ENCODE measurements at regions not wholly inside any gene's neighbourhood (a gene's known extent, or its start where the extent isn't known, plus 50 kb on each side); places are given as distances from the start of the nearest gene placed in this dataset.
"Not testable (repeated sequence)": the region's sequence is repeated elsewhere in the genome, so short reads cannot be mapped to it uniquely, and the experiment has no call there.

DNA sequence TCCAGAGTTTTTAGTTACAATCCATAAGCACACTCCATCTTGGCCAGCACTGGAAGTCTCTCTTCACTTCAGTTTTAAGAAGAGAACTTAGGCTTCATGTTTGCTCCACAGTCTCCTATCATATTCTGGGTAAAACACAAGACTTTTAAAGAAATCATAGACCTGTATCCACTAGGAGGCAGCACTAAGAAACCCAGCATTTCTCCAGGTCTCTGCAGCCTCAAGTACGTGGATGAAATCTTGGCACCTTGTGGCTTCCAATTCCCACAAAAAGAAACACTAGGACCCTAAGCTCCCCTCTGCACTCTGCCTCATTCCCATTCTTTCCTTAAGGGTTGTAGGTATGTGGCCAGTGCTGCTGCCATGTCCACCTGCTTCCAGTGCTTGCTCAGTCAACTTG lies 367.3 kb upstream of the CASK start:
- no peak for ATAC-seq (replicated peaks in 6 of 8)
- Histone ChIP-seq H3K4me3 (no peak overlapping the region), H3K4me1 (replicated peaks in 1 of 2) (no peaks in the 10 kb centered on the region), H3K27ac (no peak overlapping the region)
- 67 to 83% methylated on average over 1 of the region's 1 CpG; no CpG with 5 or more reads in 8 of the 10 experiments for WGBS, 10 experiments
- in situ Hi-C loops (cut with MboI; ENCODE audit: low pct_unique_long_range_greater_than_20kb in 2 of 9, low sequenced_read_pairs in 9 of 9, unreplicated experiment in 9 of 9): no loop called here

DNA sequence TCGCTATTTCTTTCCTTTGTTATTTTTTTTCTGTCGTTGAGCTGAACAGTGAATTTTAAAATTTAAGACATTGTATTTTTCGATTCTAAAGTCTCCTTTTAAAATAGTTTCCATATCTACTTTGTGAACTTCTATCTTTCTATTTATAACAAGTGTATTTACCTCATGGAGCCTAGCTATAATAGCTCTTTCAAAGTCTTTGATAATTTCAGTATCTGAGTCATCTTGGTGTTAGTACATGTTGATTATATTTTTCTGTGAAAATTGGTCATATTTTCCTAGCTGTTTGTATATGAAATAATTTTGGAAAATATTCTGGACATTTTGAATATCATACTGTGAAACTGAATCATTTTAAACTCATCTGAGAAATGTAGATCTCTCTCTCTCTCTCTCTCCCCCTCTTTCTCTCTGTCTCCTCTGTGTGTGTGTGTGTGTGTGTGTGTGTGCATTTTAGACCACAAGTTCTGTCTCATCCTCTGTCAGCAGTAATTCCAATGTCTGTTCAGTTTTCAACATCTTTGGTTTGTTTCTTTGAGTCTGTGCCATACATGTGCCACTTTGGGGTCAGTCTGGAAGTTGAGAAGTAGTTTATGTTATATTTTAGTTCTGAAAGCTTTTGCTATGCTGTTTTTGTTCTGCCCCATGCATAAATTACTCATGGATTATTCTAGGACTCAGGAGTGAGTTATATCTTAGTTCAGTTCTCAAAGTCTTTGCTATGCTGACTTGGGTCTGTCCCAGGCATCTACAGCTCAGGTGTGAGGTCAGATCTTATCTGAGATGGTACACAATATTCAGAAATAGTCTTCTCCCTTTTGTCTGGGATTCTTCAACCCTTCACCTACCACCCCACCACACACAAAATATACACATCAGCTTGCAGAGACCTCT lies 366.4 kb upstream of the CASK start:
- H3K27ac ChIP-seq: no peak overlapping the region
- H3K4me3 ChIP-seq: no peak overlapping the region
- in situ Hi-C loops (cut with MboI; ENCODE audit: low pct_unique_long_range_greater_than_20kb in 2 of 9, low sequenced_read_pairs in 9 of 9, unreplicated experiment in 9 of 9): no loop called here
- H3K4me1 ChIP-seq (replicated peaks in 1 of 2): no peaks in the 10 kb centered on the region
- no peak for ATAC-seq (replicated peaks in 6 of 8)
- WGBS, 10 experiments: 0 to 92% (median 67%) methylated on average over 2 to 3 of the region's 3 CpGs

DNA sequence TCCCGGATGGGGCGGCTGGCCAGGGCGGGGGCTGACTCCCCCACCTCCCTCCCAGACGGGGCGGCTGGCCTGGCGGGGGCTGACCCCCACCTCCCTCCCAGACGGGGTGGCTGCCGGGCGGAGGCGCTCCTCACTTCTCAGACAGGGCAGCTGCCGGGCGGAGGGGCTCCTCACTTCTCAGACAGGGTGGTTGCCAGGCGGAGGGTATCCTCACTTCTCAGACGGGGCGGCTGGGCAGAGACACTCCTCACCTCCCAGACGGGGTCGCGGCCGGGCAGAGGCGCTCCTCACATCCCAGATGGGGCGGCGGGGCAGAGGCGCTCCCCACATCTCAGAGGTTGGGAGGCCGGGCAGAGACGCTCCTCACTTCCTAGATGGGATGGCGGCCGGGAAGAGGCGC lies 362.3 kb upstream of the CASK start:
- no CpG with 5 or more reads among the region's 28 CpGs for WGBS, 10 experiments
- in situ Hi-C loops (cut with MboI; ENCODE audit: low pct_unique_long_range_greater_than_20kb in 2 of 9, low sequenced_read_pairs in 9 of 9, unreplicated experiment in 9 of 9); H3K4me3 ChIP-seq; ATAC-seq (replicated peaks in 6 of 8); H3K4me1 ChIP-seq (replicated peaks in 1 of 2); H3K27ac ChIP-seq: not testable (repeated sequence)

DNA sequence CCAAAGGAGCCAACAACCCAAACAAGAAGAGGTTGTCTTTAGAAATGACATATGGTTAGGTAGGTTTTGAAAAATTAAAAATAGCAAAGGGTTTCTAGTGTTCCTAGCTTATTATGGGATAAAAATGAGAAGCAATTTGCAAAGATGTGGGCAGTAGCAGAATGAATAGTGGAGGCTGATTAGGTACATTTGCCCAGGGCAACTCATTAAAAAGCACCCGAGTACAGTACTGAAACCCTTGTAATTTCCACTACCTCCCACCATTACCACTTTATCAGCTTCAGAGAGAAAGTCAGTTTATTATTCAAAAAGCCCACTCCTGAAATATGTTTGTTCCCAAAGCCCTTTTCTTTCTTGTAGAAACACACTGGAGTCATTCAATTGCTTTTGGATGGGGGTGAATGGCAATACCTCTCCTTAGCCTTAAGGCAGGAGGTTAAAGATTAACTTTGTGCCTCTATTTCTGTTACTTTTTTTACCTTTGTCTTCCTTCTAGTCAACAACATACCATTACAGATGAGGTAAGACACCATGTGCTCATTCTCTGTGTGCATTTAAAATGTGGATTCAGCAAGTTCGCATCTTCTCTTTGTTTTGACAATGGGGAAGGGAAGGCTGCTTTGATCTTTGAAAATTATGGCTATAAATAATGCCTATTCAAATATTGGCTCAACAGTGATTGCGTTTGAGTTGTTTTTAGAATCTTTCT lies 353.8 kb upstream of the CASK start:
- ATAC-seq (replicated peaks in 6 of 8): no peak
- WGBS, 10 experiments: 11 to 100% (median 79%) methylated on average over 1 to 3 of the region's 3 CpGs; no CpG with 5 or more reads in 6 of the 10 experiments
- Histone ChIP-seq H3K4me3 (no peak overlapping the region), H3K27ac (no peak overlapping the region), H3K4me1 (replicated peaks in 1 of 2) (no peaks in the 10 kb centered on the region)
- in situ Hi-C loops (cut with MboI; ENCODE audit: low pct_unique_long_range_greater_than_20kb in 2 of 9, low sequenced_read_pairs in 9 of 9, unreplicated experiment in 9 of 9): no loop called here

DNA sequence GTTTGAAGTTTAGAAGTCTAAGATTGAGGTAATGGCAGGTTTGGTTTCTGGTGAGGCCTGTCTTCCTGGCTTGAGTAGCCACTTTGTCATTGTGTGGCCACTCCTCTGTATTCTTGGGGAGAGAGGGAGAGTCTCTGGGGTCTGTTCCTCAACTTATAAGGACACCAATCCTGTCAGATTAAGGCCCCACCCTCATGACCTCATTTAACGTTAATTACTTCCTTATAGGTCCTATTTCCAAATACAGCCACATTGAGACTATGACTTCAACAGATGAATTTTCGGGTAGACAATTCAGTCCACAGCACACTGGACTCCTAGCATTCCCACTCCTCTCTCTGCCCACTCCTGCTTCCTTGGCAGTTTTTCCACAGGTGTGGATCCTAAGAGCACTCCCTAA lies 350.8 kb upstream of the CASK start:
- 0 to 100% (median 90%) methylated on average over 1 of the region's 2 CpGs; no CpG with 5 or more reads in 6 of the 10 experiments for WGBS, 10 experiments
- in situ Hi-C loops (cut with MboI; ENCODE audit: low pct_unique_long_range_greater_than_20kb in 2 of 9, low sequenced_read_pairs in 9 of 9, unreplicated experiment in 9 of 9): no loop called here

DNA sequence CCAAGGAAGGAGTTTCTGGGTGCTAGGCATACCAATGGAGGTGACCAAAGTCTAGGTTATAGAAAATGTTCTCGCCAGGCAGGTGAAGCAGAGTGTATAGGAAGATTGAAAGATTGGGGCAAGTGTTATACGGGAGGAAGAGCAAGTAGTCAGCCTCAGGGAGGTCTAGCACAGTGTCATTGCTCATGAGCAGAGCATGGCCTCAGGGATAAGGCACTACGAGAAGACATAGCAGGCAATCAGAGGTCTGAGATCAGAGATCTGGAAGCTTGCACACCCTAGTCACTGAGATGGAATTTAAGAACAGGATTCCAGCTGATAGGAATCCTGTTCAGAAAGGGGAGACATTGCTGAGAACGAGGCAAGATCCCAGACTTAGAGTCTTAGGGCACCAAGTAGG lies 350.0 kb upstream of the CASK start:
- WGBS, 10 experiments: 58 to 82% (median 64%) methylated on average over 2 to 3 of the region's 4 CpGs; no CpG with 5 or more reads in 6 of the 10 experiments
- H3K4me1 ChIP-seq (replicated peaks in 1 of 2): no peaks in the 10 kb centered on the region

More for the DNA sequence above, 350.8 kb upstream of the CASK start:
- no peaks in the 10 kb centered on the region for H3K4me1 ChIP-seq (replicated peaks in 1 of 2)
- H3K4me3 ChIP-seq: no peak overlapping the region
- no peak for ATAC-seq (replicated peaks in 6 of 8)
- no peak overlapping the region for H3K27ac ChIP-seq

DNA sequence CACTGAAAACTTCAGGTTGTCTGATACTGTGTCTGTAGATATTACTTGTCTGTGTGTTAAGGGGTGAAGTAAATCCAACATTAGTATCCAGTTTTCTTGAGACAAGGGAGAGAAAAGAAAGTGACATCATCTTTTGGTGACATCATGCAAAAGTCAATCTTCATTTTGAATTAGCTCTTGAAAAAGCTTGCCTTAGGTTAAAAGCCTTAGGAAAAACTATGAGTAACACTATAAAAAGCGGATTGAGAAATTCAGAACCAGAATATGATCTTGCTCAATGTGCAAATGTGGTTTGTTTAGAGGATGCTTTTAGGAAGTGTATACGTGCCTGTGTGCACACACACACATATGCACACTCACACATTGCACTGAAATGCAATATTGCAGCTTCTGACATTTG lies 345.8 kb upstream of the CASK start:
- Histone ChIP-seq H3K4me3 (no peak overlapping the region), H3K27ac (no peak overlapping the region), H3K4me1 (replicated peaks in 1 of 2) (no peaks in the 10 kb centered on the region)
- in situ Hi-C loops (cut with MboI; ENCODE audit: low pct_unique_long_range_greater_than_20kb in 2 of 9, low sequenced_read_pairs in 9 of 9, unreplicated experiment in 9 of 9): no loop called here
- peak in 5 of 8 experiments; percentile 22 to 58 (median 30) for ATAC-seq (replicated peaks in 6 of 8)
- WGBS, 10 experiments: 22 to 86% methylated on average over 2 of the region's 2 CpGs; no CpG with 5 or more reads in 8 of the 10 experiments

More for the DNA sequence above, 350.0 kb upstream of the CASK start:
- no peak overlapping the region for H3K27ac ChIP-seq
- ATAC-seq (replicated peaks in 6 of 8): no peak
- in situ Hi-C loops (cut with MboI; ENCODE audit: low pct_unique_long_range_greater_than_20kb in 2 of 9, low sequenced_read_pairs in 9 of 9, unreplicated experiment in 9 of 9): no loop called here
- H3K4me3 ChIP-seq: no peak overlapping the region

DNA sequence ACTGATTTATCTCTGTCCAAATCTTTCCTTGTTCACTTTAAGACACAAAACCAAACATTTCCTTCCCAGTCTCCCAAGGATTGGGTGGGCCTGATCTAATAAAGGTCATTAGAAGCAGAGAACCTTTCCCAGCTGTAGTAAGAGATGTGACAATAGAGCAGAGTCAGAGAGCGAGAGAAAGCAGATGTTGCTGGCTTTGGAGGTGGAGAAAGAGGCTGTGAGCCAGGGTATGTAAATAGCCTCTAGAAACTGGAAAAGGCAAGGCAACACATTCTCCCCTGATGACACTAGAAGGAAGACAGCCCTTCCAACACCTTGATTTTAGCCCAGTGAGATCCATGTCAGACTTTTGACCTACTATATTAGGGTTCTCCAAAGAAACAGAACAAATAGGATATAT lies 337.5 kb upstream of the CASK start:
- in situ Hi-C loops (cut with MboI; ENCODE audit: low pct_unique_long_range_greater_than_20kb in 2 of 9, low sequenced_read_pairs in 9 of 9, unreplicated experiment in 9 of 9): no loop called here
- 0% methylated on average over 1 of the region's 1 CpG; no CpG with 5 or more reads in 8 of the 10 experiments for WGBS, 10 experiments
- ATAC-seq (replicated peaks in 6 of 8): peak in 1 of 8 experiments; percentile 76
- Histone ChIP-seq H3K27ac (no peak overlapping the region), H3K4me1 (replicated peaks in 1 of 2) (no peaks in the 10 kb centered on the region), H3K4me3 (no peak overlapping the region)

DNA sequence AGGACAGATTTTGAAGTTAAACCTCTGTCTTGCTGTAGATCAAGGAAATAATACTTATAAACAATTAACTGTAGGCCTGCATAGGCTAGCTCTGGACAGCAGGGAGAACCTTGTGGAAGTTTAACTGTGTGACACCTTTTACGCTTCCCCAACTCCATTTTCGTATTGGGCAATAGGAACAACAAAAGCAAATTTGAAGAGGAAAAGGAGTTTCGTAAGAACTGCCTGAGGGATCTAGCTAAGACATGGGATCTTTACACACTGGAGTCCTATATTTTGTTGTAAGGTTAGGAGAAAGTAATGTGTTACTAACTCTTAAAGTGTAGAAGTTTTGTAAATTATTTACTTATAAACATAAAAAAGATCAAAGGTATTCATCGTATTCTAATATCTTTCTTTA lies 324.9 kb upstream of the CASK start:
- Histone ChIP-seq H3K27ac (no peak overlapping the region), H3K4me1 (replicated peaks in 1 of 2) (peaks cover 0 to 2% of the 10 kb centered on the region in 2 donors), H3K4me3 (no peak overlapping the region)
- in situ Hi-C loops (cut with MboI; ENCODE audit: low pct_unique_long_range_greater_than_20kb in 2 of 9, low sequenced_read_pairs in 9 of 9, unreplicated experiment in 9 of 9): no loop called here
- no peak for ATAC-seq (replicated peaks in 6 of 8)
- 18 to 100% (median 92%) methylated on average over 1 to 3 of the region's 4 CpGs; no CpG with 5 or more reads in 3 of the 10 experiments for WGBS, 10 experiments

DNA sequence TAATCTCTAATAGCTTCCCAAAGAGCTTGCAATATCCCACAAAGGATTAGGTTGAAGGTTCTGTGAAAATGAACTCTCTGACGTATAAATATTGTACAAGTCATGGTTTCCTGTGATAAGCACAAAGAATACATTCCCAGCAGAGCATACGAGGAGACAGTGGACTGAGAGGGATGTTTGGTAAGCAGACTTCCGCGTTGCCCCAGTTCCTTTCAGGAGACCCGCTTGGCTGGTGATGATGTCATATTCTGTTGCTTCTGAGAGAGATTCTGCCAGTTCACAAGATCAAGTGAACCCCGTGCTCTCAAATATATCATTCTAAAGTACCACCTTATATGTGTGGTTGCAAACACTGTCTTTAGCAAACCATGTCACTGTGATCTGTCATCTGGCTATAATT lies 323.9 kb upstream of the CASK start:
- Histone ChIP-seq H3K4me3 (no peak overlapping the region), H3K27ac (no peak overlapping the region), H3K4me1 (replicated peaks in 1 of 2) (peaks cover 0 to 2% of the 10 kb centered on the region in 2 donors)
- in situ Hi-C loops (cut with MboI; ENCODE audit: low pct_unique_long_range_greater_than_20kb in 2 of 9, low sequenced_read_pairs in 9 of 9, unreplicated experiment in 9 of 9): no loop called here
- ATAC-seq (replicated peaks in 6 of 8): peak in 6 of 8 experiments; percentile 44 to 84 (median 78)
- WGBS, 10 experiments: 25 to 87% (median 47%) methylated on average over 1 to 6 of the region's 6 CpGs; no CpG with 5 or more reads in 6 of the 10 experiments

DNA sequence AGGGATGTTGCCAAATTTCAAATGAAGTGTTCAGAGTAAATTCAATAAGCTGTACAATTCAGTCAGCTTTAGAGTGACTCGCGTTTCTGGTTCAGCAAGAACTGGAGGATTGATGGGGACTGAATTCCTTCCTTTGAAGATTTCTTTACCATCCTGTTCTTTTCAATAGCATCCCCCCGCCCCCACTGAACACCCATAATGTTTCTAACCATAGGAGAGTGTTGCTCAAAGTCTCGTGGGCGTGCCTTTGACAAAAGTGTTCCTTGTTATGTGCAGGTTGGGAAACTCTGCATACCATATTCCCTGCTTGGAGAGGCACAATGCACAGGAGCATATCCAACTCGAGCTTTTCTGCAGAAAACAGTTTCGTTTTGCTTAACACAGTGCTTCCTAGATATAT lies 323.5 kb upstream of the CASK start:
- ATAC-seq (replicated peaks in 6 of 8): peak in 4 of 8 experiments; percentile 12 to 46 (median 35)
- peaks cover 0 to 2% of the 10 kb centered on the region in 2 donors for H3K4me1 ChIP-seq (replicated peaks in 1 of 2)
- in situ Hi-C loops (cut with MboI; ENCODE audit: low pct_unique_long_range_greater_than_20kb in 2 of 9, low sequenced_read_pairs in 9 of 9, unreplicated experiment in 9 of 9): no loop called here
- H3K4me3 ChIP-seq: no peak overlapping the region
- 0 to 44% (median 19%) methylated on average over 1 to 7 of the region's 7 CpGs; no CpG with 5 or more reads in 6 of the 10 experiments for WGBS, 10 experiments
- no peak overlapping the region for H3K27ac ChIP-seq

DNA sequence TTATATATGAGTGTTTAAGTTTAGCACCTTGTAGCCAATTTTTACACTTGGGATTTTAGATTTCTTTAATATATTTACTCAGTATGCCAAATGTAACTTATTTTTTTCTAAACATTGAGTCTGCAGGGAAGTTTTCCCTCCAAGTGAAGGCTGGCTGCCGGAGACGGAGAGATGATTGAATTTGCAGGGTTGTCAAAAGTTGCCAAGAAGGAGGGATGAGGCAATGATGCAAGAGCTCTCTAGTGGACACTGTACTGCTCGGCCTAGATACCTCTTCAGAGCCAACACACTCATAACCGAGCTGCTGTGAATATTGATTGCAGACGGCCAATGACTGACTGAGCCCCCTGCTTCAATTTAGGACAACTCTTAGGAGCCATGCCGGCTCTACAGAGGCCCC lies 318.6 kb upstream of the CASK start:
- Histone ChIP-seq H3K27ac (no peak overlapping the region), H3K4me1 (replicated peaks in 1 of 2) (peaks cover 0 to 2% of the 10 kb centered on the region in 2 donors), H3K4me3 (no peak overlapping the region)
- in situ Hi-C loops (cut with MboI; ENCODE audit: low pct_unique_long_range_greater_than_20kb in 2 of 9, low sequenced_read_pairs in 9 of 9, unreplicated experiment in 9 of 9): no loop called here
- WGBS, 10 experiments: 0 to 100% (median 81%) methylated on average over 1 to 4 of the region's 6 CpGs; no CpG with 5 or more reads in 5 of the 10 experiments
- no peak for ATAC-seq (replicated peaks in 6 of 8)

DNA sequence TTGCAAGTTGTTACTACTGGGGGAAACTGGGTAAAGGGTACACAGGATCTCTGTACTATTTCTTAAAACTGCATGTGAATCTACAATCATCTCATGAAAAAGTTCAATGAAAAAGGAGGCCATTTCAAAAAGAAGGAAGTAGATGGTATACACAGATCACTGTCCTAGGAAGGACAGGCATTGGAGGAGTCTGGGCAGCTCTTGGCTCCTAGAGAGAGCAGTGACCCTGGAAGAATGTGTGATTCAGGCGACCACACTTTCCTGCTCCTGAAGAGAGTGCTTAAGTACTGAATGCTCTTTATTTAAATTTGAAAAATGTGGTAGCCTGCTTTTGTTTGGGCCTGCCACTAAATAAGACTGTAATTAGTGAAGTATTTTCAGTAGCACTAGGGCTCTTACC lies 318.1 kb upstream of the CASK start:
- in situ Hi-C loops (cut with MboI; ENCODE audit: low pct_unique_long_range_greater_than_20kb in 2 of 9, low sequenced_read_pairs in 9 of 9, unreplicated experiment in 9 of 9): no loop called here
- Histone ChIP-seq H3K27ac (no peak overlapping the region), H3K4me1 (replicated peaks in 1 of 2) (no peaks in the 10 kb centered on the region), H3K4me3 (no peak overlapping the region)
- no peak for ATAC-seq (replicated peaks in 6 of 8)
- 14 to 67% (median 49%) methylated on average over 1 of the region's 1 CpG; no CpG with 5 or more reads in 6 of the 10 experiments for WGBS, 10 experiments

Data from motor neuron (in vitro differentiated cells).